ENCODE measurements at regions not wholly inside any gene's neighbourhood (a gene's known extent, or its start where the extent isn't known, plus 50 kb on each side); places are given as distances from the start of the nearest gene placed in this dataset.

GRCh38 chr5:20608567-20608966, 620.6 kb upstream of the CDH18 start:
- TF ChIP-seq POLR2A (IDR thresholded peaks at IDR 0.05) (no peak), CTCF (IDR thresholded peaks at IDR 0.05) (no peak)
- H3K4me3 ChIP-seq: no peak overlapping the region
- DNase-seq: no peak
- no peaks in the 10 kb centered on the region for H3K4me1 ChIP-seq
- no peaks in the 10 kb centered on the region for H3K36me3 ChIP-seq (ENCODE audit: low read depth, missing control alignments)
- no peaks in the 10 kb centered on the region for H3K27me3 ChIP-seq
- intact Hi-C loops (cut with DNase I; ENCODE audit: low total_unique reads): no loop called here
- H3K27ac ChIP-seq: no peak overlapping the region
- no peaks in the 10 kb centered on the region for H3K9me3 ChIP-seq

DNA sequence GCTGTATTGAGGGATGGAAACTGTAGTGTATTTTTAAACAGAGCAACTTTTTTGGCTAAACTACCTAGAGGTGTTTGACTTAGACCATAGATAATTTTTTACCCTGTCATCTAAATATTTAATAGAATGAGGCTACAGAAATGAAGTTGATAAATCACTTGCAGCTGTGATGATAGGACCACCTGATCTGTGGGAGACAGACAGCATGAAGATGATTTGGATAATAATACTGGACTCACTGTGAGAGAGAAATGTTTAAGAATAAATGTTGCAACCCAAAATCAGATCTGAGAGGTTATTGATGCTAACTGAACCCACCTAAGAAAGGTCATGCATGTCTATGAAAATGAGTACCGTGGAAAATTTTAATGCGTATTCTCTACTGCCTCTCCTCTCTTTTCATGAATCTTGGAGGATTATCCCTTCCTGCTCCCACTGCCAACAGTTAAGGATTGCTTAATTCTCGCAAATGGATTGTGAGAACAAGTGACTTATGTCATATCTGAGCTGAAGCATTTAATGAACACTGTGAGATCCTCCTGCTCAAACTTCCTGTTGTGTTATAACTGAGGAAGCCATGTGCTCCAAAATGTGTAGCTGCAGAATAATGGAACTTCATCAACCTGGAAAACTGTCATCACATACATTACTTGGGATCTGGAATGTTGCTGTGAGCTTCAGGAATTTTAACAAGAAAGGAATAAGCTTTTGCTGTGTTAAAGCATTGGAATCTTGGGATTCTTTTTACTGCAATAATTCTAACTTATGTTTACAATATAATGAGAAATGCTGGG, 617.9 kb upstream of the CDH18 start:
- 85% methylated on average over 3 of the region's 3 CpGs for WGBS, 2 donors
- intact Hi-C loops (cut with DNase I; ENCODE audit: low total_unique reads): no loop called here
- Histone ChIP-seq H3K9me3 (no peaks in the 10 kb centered on the region), H3K4me1 (no peaks in the 10 kb centered on the region), H3K27me3 (no peaks in the 10 kb centered on the region), H3K36me3 (ENCODE audit: low read depth, missing control alignments) (no peaks in the 10 kb centered on the region), H3K27ac (no peak overlapping the region), H3K4me3 (no peak overlapping the region)
- TF ChIP-seq POLR2A (IDR thresholded peaks at IDR 0.05) (no peak), CTCF (IDR thresholded peaks at IDR 0.05) (no peak)
- DNase-seq: no peak

DNA sequence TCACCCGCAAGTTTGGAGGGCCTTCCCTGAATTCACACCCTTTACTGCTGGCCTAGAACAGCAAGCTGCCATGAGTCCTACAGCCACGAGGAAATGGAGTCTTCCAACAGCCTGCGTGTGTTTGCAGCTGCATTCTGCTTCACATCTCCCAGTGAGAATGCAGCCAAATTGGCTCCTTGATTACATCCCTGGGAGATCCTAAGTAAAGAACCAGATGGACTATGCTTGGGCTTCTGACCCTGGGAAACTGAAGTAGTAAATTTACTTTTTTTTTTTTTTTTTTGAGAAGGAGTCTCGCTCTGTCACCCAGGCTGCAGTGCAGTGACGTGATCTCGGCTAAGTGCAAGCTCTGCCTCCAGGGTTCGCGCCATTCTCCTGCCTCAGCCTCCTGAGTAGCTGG, 617.0 kb upstream of the CDH18 start:
- WGBS, 2 donors: 68 to 72% methylated on average over 8 of the region's 8 CpGs
- H3K9me3 ChIP-seq: no peaks in the 10 kb centered on the region
- H3K27me3 ChIP-seq: no peaks in the 10 kb centered on the region
- no peaks in the 10 kb centered on the region for H3K4me1 ChIP-seq
- no peak for TF ChIP-seq CTCF (IDR thresholded peaks at IDR 0.05)
- TF ChIP-seq POLR2A (IDR thresholded peaks at IDR 0.05): no peak
- DNase-seq: no peak
- H3K4me3 ChIP-seq: no peak overlapping the region
- H3K36me3 ChIP-seq (ENCODE audit: low read depth, missing control alignments): no peaks in the 10 kb centered on the region
- no peak overlapping the region for H3K27ac ChIP-seq
- intact Hi-C loops (cut with DNase I; ENCODE audit: low total_unique reads): no loop called here

GRCh38 chr5:20601678-20602100, 613.7 kb upstream of the CDH18 start:
- Histone ChIP-seq H3K36me3 (ENCODE audit: low read depth, missing control alignments) (no peaks in the 10 kb centered on the region), H3K4me1 (no peaks in the 10 kb centered on the region), H3K4me3 (no peak overlapping the region), H3K27ac (no peak overlapping the region), H3K9me3 (no peaks in the 10 kb centered on the region), H3K27me3 (no peaks in the 10 kb centered on the region)
- DNase-seq: no peak
- no peak for TF ChIP-seq CTCF (IDR thresholded peaks at IDR 0.05)
- no peak for TF ChIP-seq POLR2A (IDR thresholded peaks at IDR 0.05)
- intact Hi-C loops (cut with DNase I; ENCODE audit: low total_unique reads): no loop called here
- 75 to 80% methylated on average over 4 of the region's 4 CpGs for WGBS, 2 donors

- Histone ChIP-seq H3K27me3 (no peaks in the 10 kb centered on the region), H3K27ac (no peak overlapping the region), H3K4me3 (no peak overlapping the region), H3K9me3 (no peaks in the 10 kb centered on the region), H3K36me3 (ENCODE audit: low read depth, missing control alignments) (no peaks in the 10 kb centered on the region), H3K4me1 (no peaks in the 10 kb centered on the region)
- intact Hi-C loops (cut with DNase I; ENCODE audit: low total_unique reads): no loop called here
- TF ChIP-seq CTCF (IDR thresholded peaks at IDR 0.05) (no peak), POLR2A (IDR thresholded peaks at IDR 0.05) (no peak)
- DNase-seq: no peak
- whole genome bisulfite sequencing, 2 donors: 65 to 72% methylated on average over 2 of the region's 2 CpGs
Measured at GRCh38 chr5:20590356-20590755, 602.4 kb upstream of the CDH18 start.

Measured in testis (tissue), 2 donors.